CD14-positive monocyte (primary cell): ENCODE measurements at regions not wholly inside any gene's neighbourhood (a gene's known extent, or its start where the extent isn't known, plus 50 kb on each side); places are given as distances from the start of the nearest gene placed in this dataset.
"Not testable (repeated sequence)": the region's sequence is repeated elsewhere in the genome, so short reads cannot be mapped to it uniquely, and the experiment has no call there.

ENCODE experiments used
- DNase-seq, 3 donors: peaks; one replicate each; pipeline ENCODE4 v3.0.0-alpha.2; 2011 to 2022
- H2AFZ ChIP-seq: 2 replicates; pipeline ENCODE4 v1.6.0; 2012; ENCODE audit warnings: mild to moderate bottlenecking, low read depth, low read length, inconsistent platforms; ENCODE audit not compliant: insufficient read depth, poor library complexity, severe bottlenecking
- H3K27ac ChIP-seq, 2 donors: 1 replicate in 1 of 2; 2 replicates in 1 of 2; pipeline ENCODE4 v1.5.1; 2012 to 2013; ENCODE audit warnings: low read length in 2 of 2, control low read depth in 1 of 2, inconsistent platforms in 1 of 2, low read depth in 1 of 2, mild to moderate bottlenecking in 1 of 2
- H3K27me3 ChIP-seq, 2 donors: one replicate each; pipeline versions ENCODE4 v1.6.0 to v1.6.1; 2011 to 2013; ENCODE audit warnings: low read length in 2 of 2; ENCODE audit not compliant: control insufficient read depth in 2 of 2, insufficient read depth in 2 of 2
- H3K36me3 ChIP-seq, 2 donors: replicated peaks in 1 of 2; 1 replicate in 1 of 2; 2 replicates in 1 of 2; pipeline versions ENCODE4 v1.5.1 to v1.6.1; 2012 to 2013; ENCODE audit warnings: low read length in 2 of 2, control low read depth in 1 of 2, inconsistent platforms in 1 of 2, mild to moderate bottlenecking in 1 of 2; ENCODE audit not compliant: insufficient read depth in 2 of 2, control insufficient read depth in 1 of 2
- H3K4me1 ChIP-seq, 2 donors: 1 replicate in 1 of 2; 2 replicates in 1 of 2; pipeline versions ENCODE4 v1.5.1 to v1.6.1; 2012 to 2013; ENCODE audit warnings: low read length in 2 of 2, control low read depth in 1 of 2, inconsistent platforms in 1 of 2, mild to moderate bottlenecking in 1 of 2, moderate library complexity in 1 of 2; ENCODE audit not compliant: insufficient read depth in 2 of 2, control insufficient read depth in 1 of 2
- H3K4me2 ChIP-seq: replicated peaks from 2 replicates; pipeline ENCODE3; 2012; ENCODE audit warnings: low read length, moderate library complexity, mild to moderate bottlenecking; ENCODE audit not compliant: poor library complexity, severe bottlenecking; ENCODE audit errors: extremely low read depth
- H3K4me3 ChIP-seq, 3 experiments: fragments of 200-600 bp in 1 of 3; sonication (generic) in 1 of 3; replicated peaks in 1 of 3; 1 replicate in 2 of 3; 2 replicates in 1 of 3; pipeline ENCODE4 v1.5.1; 2011 to 2013; ENCODE audit warnings: low read length in 3 of 3, mild to moderate bottlenecking in 3 of 3, control low read depth in 2 of 3, low read depth in 2 of 3, inconsistent platforms in 1 of 3, moderate library complexity in 1 of 3
- H3K79me2 ChIP-seq: 2 replicates; pipeline ENCODE4 v1.6.0; 2012; ENCODE audit warnings: mild to moderate bottlenecking, control low read depth, inconsistent platforms, low read length, moderate library complexity; ENCODE audit not compliant: insufficient read depth
- H3K9ac ChIP-seq: 2 replicates; pipeline ENCODE4 v1.6.0; 2017; ENCODE audit warnings: low read length, mild to moderate bottlenecking; ENCODE audit not compliant: insufficient read depth, poor library complexity, severe bottlenecking
- H3K9me3 ChIP-seq, 2 donors: replicated peaks in 1 of 2; 1 replicate in 1 of 2; 2 replicates in 1 of 2; pipeline versions ENCODE4 v1.5.1 to v1.6.1; 2012 to 2013; ENCODE audit warnings: low read length in 2 of 2, control low read depth in 1 of 2; ENCODE audit not compliant: control insufficient read depth in 1 of 2, insufficient read depth in 1 of 2
- H4K20me1 ChIP-seq: 2 replicates; pipeline ENCODE4 v1.6.0; 2012; ENCODE audit warnings: mild to moderate bottlenecking, low read length, control low read depth, moderate library complexity; ENCODE audit not compliant: insufficient read depth
- H3K27ac Mint-ChIP-seq, 7 donors: one replicate each; pipeline ENCODE4 v1.8.0; 2020; ENCODE audit warnings: mild to moderate bottlenecking in 7 of 7, mixed read lengths in 7 of 7, moderate library complexity in 6 of 7, inconsistent platforms in 2 of 7
- H3K27me3 Mint-ChIP-seq, 3 donors: one replicate each; pipeline ENCODE4 v1.8.0; 2021 to 2022; ENCODE audit warnings: low read depth in 3 of 3, mild to moderate bottlenecking in 3 of 3, mixed read lengths in 3 of 3, moderate library complexity in 3 of 3, inconsistent platforms in 1 of 3
- H3K36me3 Mint-ChIP-seq, 2 donors: one replicate each; pipeline ENCODE4 v1.8.0; 2020; ENCODE audit warnings: mixed read lengths in 2 of 2, inconsistent platforms in 1 of 2, mild to moderate bottlenecking in 1 of 2
- H3K4me1 Mint-ChIP-seq: one replicate; pipeline ENCODE4 v1.8.0; 2020; ENCODE audit warnings: mild to moderate bottlenecking, mixed read lengths
- H3K4me3 Mint-ChIP-seq, 2 donors: one replicate each; pipeline ENCODE4 v1.8.0; 2020; ENCODE audit warnings: mild to moderate bottlenecking in 2 of 2, mixed read lengths in 2 of 2, moderate library complexity in 1 of 2
- H3K9me3 Mint-ChIP-seq, 7 donors: one replicate each; pipeline ENCODE4 v1.8.0; 2020 to 2022; ENCODE audit warnings: mixed read lengths in 7 of 7, mild to moderate bottlenecking in 6 of 7, moderate library complexity in 6 of 7, inconsistent platforms in 2 of 7
- CTCF ChIP-seq: fragments of 200-600 bp; IDR thresholded peaks from one replicate; pipeline ENCODE4 v1.8.0; 2022; ENCODE audit warnings: antibody characterized with exemption, mild to moderate bottlenecking
- WGBS: methylation state at CpG from one replicate; pipeline ENCODE4 v1.1.5; 2013; ENCODE audit warnings: missing lambda C conversion rate; ENCODE audit not compliant: insufficient coverage; 5-methylcytosine and 5-hydroxymethylcytosine counted together
- intact Hi-C, 2 donors: fragments of 100-400 bp; cut with micrococcal nuclease; formaldehyde crosslinking; loops; one replicate each; pipeline versions ENCODE4 v1.15.0 to v1.15.1; 2023

DNA sequence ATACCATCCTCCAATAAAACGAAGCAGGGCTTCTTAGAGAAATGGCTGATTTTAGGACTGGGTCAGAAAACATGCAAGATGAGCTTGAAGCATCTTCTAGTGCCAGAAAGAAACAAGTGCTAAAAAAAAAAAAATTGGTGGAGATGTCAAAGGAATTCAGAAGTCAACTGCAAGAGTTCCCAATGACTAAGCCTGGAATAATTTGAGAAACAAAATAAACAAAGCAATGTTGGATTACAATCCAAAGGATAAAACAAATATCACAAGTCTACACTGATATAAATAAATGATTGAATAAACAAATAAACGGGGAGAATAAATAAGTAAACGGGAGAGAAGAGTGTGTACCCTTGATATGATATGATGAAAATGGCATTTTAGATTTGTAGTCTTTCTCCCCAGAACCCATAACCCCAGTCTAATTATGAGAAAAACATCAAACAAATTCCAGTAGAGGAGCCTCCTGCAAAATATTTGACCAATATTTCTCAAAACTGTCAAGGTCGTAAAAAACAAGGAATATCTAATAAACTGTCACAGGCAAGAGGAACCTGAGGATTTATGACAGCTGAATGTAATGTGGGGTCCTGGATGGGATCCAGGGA, 63.5 kb upstream of the CCL21 start:
- H3K27me3 ChIP-seq = no peaks in the 10 kb centered on the region
- TF ChIP-seq CTCF = no peak
- DNase-seq = no peak
- peaks cover 13% of the 10 kb centered on the region for H3K4me1 Mint-ChIP-seq
- peaks cover 0 to 3% (median 0%) of the 10 kb centered on the region in 7 donors for H3K9me3 Mint-ChIP-seq
- no peak overlapping the region for H2AFZ ChIP-seq
- H3K4me1 ChIP-seq = peaks cover 10 to 15% of the 10 kb centered on the region in 2 donors
- H3K79me2 ChIP-seq = no peaks in the 10 kb centered on the region
- no peak overlapping the region for H3K9ac ChIP-seq
- no peaks in the 10 kb centered on the region for H3K36me3 ChIP-seq
- H3K4me3 ChIP-seq = no peak overlapping the region
- intact Hi-C loops = no loop called here
- H3K27me3 Mint-ChIP-seq = peaks cover 0 to 22% (median 9%) of the 10 kb centered on the region in 3 donors
- no peaks in the 10 kb centered on the region for H3K9me3 ChIP-seq
- no peak overlapping the region for H3K4me3 Mint-ChIP-seq
- no peaks in the 10 kb centered on the region for H4K20me1 ChIP-seq
- H3K27ac ChIP-seq = no peak overlapping the region
- WGBS = 90% methylated on average over 2 of the region's 4 CpGs
- no peak overlapping the region for H3K27ac Mint-ChIP-seq
- no peaks in the 10 kb centered on the region for H3K36me3 Mint-ChIP-seq
- H3K4me2 ChIP-seq = no peak overlapping the region

- no peak overlapping the region for H3K4me3 ChIP-seq
- H3K4me1 ChIP-seq = no peaks in the 10 kb centered on the region
- no peaks in the 10 kb centered on the region for H3K79me2 ChIP-seq
- no peaks in the 10 kb centered on the region for H3K36me3 ChIP-seq
- Mint-ChIP-seq H3K4me3 (no peak overlapping the region), H3K4me1 (no peaks in the 10 kb centered on the region), H3K36me3 (no peaks in the 10 kb centered on the region), H3K27ac (no peak overlapping the region), H3K9me3 (peaks cover 0 to 17% (median 6%) of the 10 kb centered on the region in 7 donors), H3K27me3 (peaks cover 1 to 23% (median 9%) of the 10 kb centered on the region in 3 donors)
- H3K27me3 ChIP-seq = no peaks in the 10 kb centered on the region
- peak; percentile 9 to 50 (median 26) for DNase-seq
- H3K9ac ChIP-seq = no peak overlapping the region
- intact Hi-C loops = no loop called here
- no peak overlapping the region for H3K4me2 ChIP-seq
- peaks cover 4 to 5% of the 10 kb centered on the region in 2 donors for H3K9me3 ChIP-seq
- H4K20me1 ChIP-seq = no peaks in the 10 kb centered on the region
- TF ChIP-seq CTCF = no peak
- H2AFZ ChIP-seq = no peak overlapping the region
- H3K27ac ChIP-seq = no peak overlapping the region
- WGBS = no CpG with 5 or more reads among the region's 4 CpGs
Observed at GRCh38 chr9:34771007-34771406, 61.1 kb upstream of the CCL21 start.

GRCh38 chr9:34767087-34767486, 57.2 kb upstream of the CCL21 start:
- H3K4me2 ChIP-seq, H2AFZ ChIP-seq, H3K27ac Mint-ChIP-seq, H4K20me1 ChIP-seq, H3K4me3 Mint-ChIP-seq, H3K4me1 ChIP-seq, H3K79me2 ChIP-seq, DNase-seq, H3K4me1 Mint-ChIP-seq, H3K9ac ChIP-seq, H3K36me3 Mint-ChIP-seq, H3K27ac ChIP-seq, H3K36me3 ChIP-seq, H3K27me3 ChIP-seq, H3K9me3 ChIP-seq, H3K4me3 ChIP-seq, intact Hi-C loops: not testable (repeated sequence)
- Mint-ChIP-seq H3K27me3 (peaks cover 2 to 11% (median 3%) of the 10 kb centered on the region in 3 donors), H3K9me3 (peaks cover 0 to 19% (median 3%) of the 10 kb centered on the region in 7 donors)
- WGBS = 76% methylated on average over 8 of the region's 9 CpGs
